ENCODE measurements at regions not wholly inside any gene's neighbourhood (a gene's known extent, or its start where the extent isn't known, plus 50 kb on each side); places are given as distances from the start of the nearest gene placed in this dataset.

DNA sequence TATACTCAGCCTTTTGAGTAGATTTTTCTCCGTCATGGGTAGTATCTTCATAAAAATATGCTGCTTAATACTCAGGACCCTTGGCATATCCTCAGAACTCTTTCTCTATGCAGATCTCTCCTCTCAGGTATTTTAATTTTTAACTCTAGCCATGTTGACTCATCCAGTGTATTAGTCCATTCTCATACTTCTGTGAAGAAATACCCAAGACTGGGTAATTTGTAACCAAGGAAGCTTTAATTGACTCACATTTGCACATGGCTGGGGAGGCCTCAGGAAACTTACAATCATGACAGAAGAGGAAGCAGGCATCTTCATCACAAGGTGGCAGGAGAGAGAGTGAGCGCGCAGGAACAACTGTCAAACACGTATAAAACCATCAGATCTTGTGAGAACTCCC lies 129.3 kb upstream of the CD96 start:
- Mint-ChIP-seq H3K4me3 (ENCODE audit: unreplicated experiment) (no peak overlapping the region), H3K27ac (ENCODE audit: unreplicated experiment) (no peak overlapping the region), H3K4me1 (ENCODE audit: unreplicated experiment) (no peaks in the 10 kb centered on the region), H3K9me3 (ENCODE audit: unreplicated experiment) (no peaks in the 10 kb centered on the region), H3K27me3 (ENCODE audit: unreplicated experiment) (peaks cover 80% of the 10 kb centered on the region), H3K36me3 (ENCODE audit: unreplicated experiment) (no peaks in the 10 kb centered on the region)
- DNase-seq (ENCODE audit: extremely low spot score, unreplicated experiment) = no peak
- TF ChIP-seq, protein P1, sequence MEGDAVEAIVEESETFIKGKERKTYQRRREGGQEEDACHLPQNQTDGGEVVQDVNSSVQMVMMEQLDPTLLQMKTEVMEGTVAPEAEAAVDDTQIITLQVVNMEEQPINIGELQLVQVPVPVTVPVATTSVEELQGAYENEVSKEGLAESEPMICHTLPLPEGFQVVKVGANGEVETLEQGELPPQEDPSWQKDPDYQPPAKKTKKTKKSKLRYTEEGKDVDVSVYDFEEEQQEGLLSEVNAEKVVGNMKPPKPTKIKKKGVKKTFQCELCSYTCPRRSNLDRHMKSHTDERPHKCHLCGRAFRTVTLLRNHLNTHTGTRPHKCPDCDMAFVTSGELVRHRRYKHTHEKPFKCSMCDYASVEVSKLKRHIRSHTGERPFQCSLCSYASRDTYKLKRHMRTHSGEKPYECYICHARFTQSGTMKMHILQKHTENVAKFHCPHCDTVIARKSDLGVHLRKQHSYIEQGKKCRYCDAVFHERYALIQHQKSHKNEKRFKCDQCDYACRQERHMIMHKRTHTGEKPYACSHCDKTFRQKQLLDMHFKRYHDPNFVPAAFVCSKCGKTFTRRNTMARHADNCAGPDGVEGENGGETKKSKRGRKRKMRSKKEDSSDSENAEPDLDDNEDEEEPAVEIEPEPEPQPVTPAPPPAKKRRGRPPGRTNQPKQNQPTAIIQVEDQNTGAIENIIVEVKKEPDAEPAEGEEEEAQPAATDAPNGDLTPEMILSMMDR (IDR thresholded peaks at IDR 0.05) = no peak

DNA sequence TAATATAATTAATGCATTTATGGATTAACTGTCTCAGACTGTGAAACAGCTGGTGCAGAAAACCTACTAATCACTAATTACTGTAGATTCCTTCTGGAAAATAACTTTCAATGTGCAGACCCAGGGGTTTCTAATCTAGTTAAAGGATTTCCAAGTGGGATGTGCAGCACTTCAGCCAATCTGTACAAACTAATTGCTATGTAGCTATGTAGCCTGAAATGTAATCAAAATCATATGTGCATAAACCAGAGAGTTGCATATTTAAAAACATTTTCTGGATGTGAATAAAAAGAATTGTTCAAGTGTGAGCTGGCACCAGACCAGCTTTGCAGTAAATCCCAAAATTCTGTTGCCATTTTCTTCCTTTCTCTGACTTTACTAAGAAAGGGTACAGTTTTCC lies 127.5 kb upstream of the CD96 start:
- no peaks in the 10 kb centered on the region for H3K4me1 Mint-ChIP-seq (ENCODE audit: unreplicated experiment)
- H3K36me3 Mint-ChIP-seq (ENCODE audit: unreplicated experiment) = no peaks in the 10 kb centered on the region
- no peak overlapping the region for H3K4me3 Mint-ChIP-seq (ENCODE audit: unreplicated experiment)
- H3K9me3 Mint-ChIP-seq (ENCODE audit: unreplicated experiment) = no peaks in the 10 kb centered on the region
- DNase-seq (ENCODE audit: extremely low spot score, unreplicated experiment) = no peak
- peaks cover 77% of the 10 kb centered on the region for H3K27me3 Mint-ChIP-seq (ENCODE audit: unreplicated experiment)
- no peak overlapping the region for H3K27ac Mint-ChIP-seq (ENCODE audit: unreplicated experiment)
- TF ChIP-seq, protein P1 (IDR thresholded peaks at IDR 0.05) = no peak

DNA sequence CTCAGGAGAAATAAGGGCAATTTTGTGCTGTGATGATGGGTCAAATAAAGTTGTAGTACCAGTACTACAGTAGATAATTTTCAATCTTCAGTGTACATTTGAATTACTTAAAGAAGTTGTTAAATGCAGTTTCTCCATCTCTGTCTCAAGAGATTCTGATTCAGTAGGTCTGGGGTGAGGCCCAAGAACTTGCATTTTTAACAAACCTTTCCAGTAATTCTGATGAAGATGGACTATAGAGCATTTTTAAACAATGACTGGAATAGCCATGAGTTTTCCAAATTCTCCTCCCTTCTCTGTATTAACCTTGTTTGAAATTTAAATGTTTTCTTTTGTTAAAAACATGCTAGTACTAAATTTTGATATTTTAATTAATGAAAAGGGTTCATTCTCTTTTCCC lies 127.0 kb upstream of the CD96 start:
- TF ChIP-seq, protein P1 (IDR thresholded peaks at IDR 0.05) = no peak
- no peaks in the 10 kb centered on the region for H3K36me3 Mint-ChIP-seq (ENCODE audit: unreplicated experiment)
- DNase-seq (ENCODE audit: extremely low spot score, unreplicated experiment) = no peak
- H3K9me3 Mint-ChIP-seq (ENCODE audit: unreplicated experiment) = no peaks in the 10 kb centered on the region
- no peak overlapping the region for H3K27ac Mint-ChIP-seq (ENCODE audit: unreplicated experiment)
- no peaks in the 10 kb centered on the region for H3K4me1 Mint-ChIP-seq (ENCODE audit: unreplicated experiment)
- no peak overlapping the region for H3K4me3 Mint-ChIP-seq (ENCODE audit: unreplicated experiment)
- H3K27me3 Mint-ChIP-seq (ENCODE audit: unreplicated experiment) = peaks cover 77% of the 10 kb centered on the region

DNA sequence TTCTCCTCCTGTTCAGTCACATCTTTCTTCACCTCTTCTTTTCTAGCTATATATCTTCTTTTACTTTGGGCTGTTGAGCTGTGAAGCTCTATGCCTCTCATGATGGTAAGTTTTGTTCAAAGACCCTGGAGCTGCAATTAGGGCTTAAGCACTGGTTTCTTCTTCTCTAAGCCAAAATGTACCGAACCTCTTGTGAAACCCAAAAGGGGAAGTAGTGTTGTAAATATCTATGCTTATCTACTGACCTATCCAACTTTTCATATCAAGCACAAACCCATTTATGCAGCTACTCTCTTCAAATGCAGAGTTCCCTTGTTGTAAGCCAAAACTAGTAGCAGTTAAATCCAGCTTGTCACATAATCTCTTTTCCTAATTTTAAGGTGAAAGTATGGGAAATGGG lies 123.6 kb upstream of the CD96 start:
- H3K27ac Mint-ChIP-seq (ENCODE audit: unreplicated experiment) = no peak overlapping the region
- H3K4me3 Mint-ChIP-seq (ENCODE audit: unreplicated experiment) = no peak overlapping the region
- TF ChIP-seq, protein P1 (IDR thresholded peaks at IDR 0.05) = no peak
- no peaks in the 10 kb centered on the region for H3K4me1 Mint-ChIP-seq (ENCODE audit: unreplicated experiment)
- peaks cover 11% of the 10 kb centered on the region for H3K9me3 Mint-ChIP-seq (ENCODE audit: unreplicated experiment)
- DNase-seq (ENCODE audit: extremely low spot score, unreplicated experiment) = no peak
- H3K27me3 Mint-ChIP-seq (ENCODE audit: unreplicated experiment) = peaks cover 67% of the 10 kb centered on the region
- H3K36me3 Mint-ChIP-seq (ENCODE audit: unreplicated experiment) = no peaks in the 10 kb centered on the region

DNA sequence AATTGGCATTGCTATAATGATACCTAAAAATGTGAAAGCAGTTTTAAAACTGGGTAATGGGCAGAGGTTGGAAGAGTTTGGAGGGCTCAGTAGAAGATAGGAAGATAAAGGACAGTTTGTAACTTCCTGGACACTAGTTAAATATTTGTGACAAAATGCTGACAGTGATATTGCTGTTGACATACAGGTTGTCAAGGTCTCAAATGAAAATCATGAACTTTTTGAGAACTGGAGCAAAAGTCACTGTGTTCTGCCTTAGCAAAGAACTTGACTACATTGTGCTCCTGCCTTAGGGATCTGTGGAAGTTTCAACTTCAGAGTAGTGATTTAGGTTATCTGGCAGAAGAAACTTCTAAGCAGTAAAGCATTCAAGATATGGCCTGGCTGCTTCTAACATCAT lies 113.7 kb upstream of the CD96 start:
- H3K4me3 Mint-ChIP-seq (ENCODE audit: unreplicated experiment) = no peak overlapping the region
- no peak for DNase-seq (ENCODE audit: extremely low spot score, unreplicated experiment)
- TF ChIP-seq, protein P1 (IDR thresholded peaks at IDR 0.05) = no peak
- H3K27ac Mint-ChIP-seq (ENCODE audit: unreplicated experiment) = no peak overlapping the region
- H3K9me3 Mint-ChIP-seq (ENCODE audit: unreplicated experiment) = peaks cover 23% of the 10 kb centered on the region
- H3K27me3 Mint-ChIP-seq (ENCODE audit: unreplicated experiment) = peaks cover 49% of the 10 kb centered on the region
- no peaks in the 10 kb centered on the region for H3K36me3 Mint-ChIP-seq (ENCODE audit: unreplicated experiment)
- no peaks in the 10 kb centered on the region for H3K4me1 Mint-ChIP-seq (ENCODE audit: unreplicated experiment)
